Suprapubic skin (tissue), 4 donors: ENCODE measurements at regions not wholly inside any gene's neighbourhood (a gene's known extent, or its start where the extent isn't known, plus 50 kb on each side); places are given as distances from the start of the nearest gene placed in this dataset.

Experiments
- DNase-seq, 2 donors: peaks; one replicate each; pipeline ENCODE4 v3.0.0-alpha.2; 2019; ENCODE audit warnings: low spot score in 2 of 2
- H3K27ac ChIP-seq: fragments of 200-600 bp; sonication (generic); one replicate; pipeline ENCODE4 v1.5.1; 2019
- H3K27me3 ChIP-seq: fragments of 200-600 bp; sonication (generic); one replicate; pipeline ENCODE4 v1.5.1; 2019
- H3K36me3 ChIP-seq: fragments of 200-600 bp; sonication (generic); one replicate; pipeline ENCODE4 v1.5.1; 2019
- H3K4me1 ChIP-seq: fragments of 200-600 bp; sonication (generic); one replicate; pipeline ENCODE4 v1.5.1; 2019
- H3K4me3 ChIP-seq: fragments of 200-600 bp; sonication (generic); one replicate; pipeline ENCODE4 v1.5.1; 2019; ENCODE audit warnings: mild to moderate bottlenecking
- H3K9me3 ChIP-seq: fragments of 200-600 bp; sonication (generic); one replicate; pipeline ENCODE4 v1.5.1; 2019
- EP300 ChIP-seq: sonication (generic); formaldehyde crosslinking; IDR thresholded peaks from one replicate; pipeline ENCODE4 v1.6.1; 2017; ENCODE audit warnings: antibody characterized with exemption
- POLR2A ChIP-seq, 2 donors: fragments of 450-650 bp; IDR thresholded peaks; one replicate each; pipeline ENCODE4 v1.6.1; 2017; ENCODE audit warnings: antibody characterized with exemption in 2 of 2, mild to moderate bottlenecking in 2 of 2, moderate library complexity in 2 of 2
- POLR2AphosphoS5 ChIP-seq, 3 donors: sonication (generic); formaldehyde crosslinking; IDR thresholded peaks; one replicate each; pipeline ENCODE4 v1.6.1; 2017; ENCODE audit warnings: antibody characterized with exemption in 3 of 3
- WGBS: methylation state at CpG from one replicate; pipeline ENCODE4 v1.1.5; 2018; 5-methylcytosine and 5-hydroxymethylcytosine counted together
- TF ChIP-seq, protein P1 (sequence below), 2 donors: fragments of 200-600 bp in 1 of 2; fragments of 450-650 bp in 1 of 2; sonication (generic) in 1 of 2; IDR thresholded peaks; one replicate each; pipeline ENCODE4 v1.5.1; 2016 to 2019; ENCODE audit warnings: antibody characterized with exemption in 2 of 2, mild to moderate bottlenecking in 1 of 2, moderate library complexity in 1 of 2

DNA sequence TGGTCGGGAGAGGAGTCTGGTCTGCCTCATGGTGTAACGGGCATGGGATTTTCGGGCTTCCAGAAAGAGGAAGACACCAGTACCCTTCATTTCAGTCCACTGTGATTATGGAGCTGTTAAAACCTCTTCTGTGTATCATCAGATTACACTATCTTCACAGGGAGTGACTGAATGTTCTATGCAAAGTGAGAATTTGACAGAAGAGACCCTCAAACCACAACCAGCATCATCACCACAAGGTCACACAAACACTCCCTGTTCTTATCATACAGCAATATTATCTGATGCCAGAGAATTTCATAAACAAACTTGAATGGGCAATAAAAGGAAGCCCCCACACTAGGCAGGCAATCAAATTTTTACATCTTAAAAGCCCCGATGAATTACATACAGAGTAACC lies 164.2 kb downstream of the PDGFRA start:
- Histone ChIP-seq H3K27ac (no peak overlapping the region), H3K4me3 (no peak overlapping the region), H3K36me3 (no peaks in the 10 kb centered on the region), H3K9me3 (no peaks in the 10 kb centered on the region), H3K27me3 (no peaks in the 10 kb centered on the region), H3K4me1 (no peaks in the 10 kb centered on the region)
- DNase-seq = no peak
- TF ChIP-seq POLR2A (IDR thresholded peaks at IDR 0.05) = no peak
- TF ChIP-seq EP300 = no peak
- TF ChIP-seq, protein P1, sequence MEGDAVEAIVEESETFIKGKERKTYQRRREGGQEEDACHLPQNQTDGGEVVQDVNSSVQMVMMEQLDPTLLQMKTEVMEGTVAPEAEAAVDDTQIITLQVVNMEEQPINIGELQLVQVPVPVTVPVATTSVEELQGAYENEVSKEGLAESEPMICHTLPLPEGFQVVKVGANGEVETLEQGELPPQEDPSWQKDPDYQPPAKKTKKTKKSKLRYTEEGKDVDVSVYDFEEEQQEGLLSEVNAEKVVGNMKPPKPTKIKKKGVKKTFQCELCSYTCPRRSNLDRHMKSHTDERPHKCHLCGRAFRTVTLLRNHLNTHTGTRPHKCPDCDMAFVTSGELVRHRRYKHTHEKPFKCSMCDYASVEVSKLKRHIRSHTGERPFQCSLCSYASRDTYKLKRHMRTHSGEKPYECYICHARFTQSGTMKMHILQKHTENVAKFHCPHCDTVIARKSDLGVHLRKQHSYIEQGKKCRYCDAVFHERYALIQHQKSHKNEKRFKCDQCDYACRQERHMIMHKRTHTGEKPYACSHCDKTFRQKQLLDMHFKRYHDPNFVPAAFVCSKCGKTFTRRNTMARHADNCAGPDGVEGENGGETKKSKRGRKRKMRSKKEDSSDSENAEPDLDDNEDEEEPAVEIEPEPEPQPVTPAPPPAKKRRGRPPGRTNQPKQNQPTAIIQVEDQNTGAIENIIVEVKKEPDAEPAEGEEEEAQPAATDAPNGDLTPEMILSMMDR (IDR thresholded peaks at IDR 0.05) = no peak
- no peak for TF ChIP-seq POLR2AphosphoS5 (IDR thresholded peaks at IDR 0.05)
- 81% methylated on average over 4 of the region's 4 CpGs for WGBS

DNA sequence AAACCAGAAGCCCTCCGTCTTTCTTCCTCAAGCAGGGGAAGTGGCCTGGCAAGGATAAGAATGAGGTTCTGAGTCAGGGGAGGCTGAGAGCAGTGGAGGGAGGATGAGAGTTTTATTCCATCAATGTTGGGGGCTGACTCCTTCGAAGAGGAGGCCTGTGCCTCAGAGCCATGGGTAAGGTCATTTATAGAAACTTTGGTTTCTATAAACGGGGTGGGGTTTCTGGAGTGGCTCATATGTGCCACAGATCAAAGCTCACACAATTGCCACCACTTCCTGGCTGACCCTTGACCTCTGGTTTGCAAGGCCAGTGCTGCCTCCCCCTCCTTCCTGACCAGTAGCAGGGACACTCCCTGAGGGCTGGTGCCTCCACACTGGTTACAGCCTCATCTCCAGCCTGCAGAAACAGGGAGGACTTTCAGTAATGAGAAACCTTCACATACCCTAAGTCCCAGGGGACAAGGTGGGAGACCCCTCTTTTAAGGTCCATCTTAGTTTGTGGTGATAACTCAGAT lies 166.0 kb downstream of the PDGFRA start:
- no peaks in the 10 kb centered on the region for H3K27me3 ChIP-seq
- no peak for DNase-seq
- TF ChIP-seq EP300 (no peak), POLR2AphosphoS5 (IDR thresholded peaks at IDR 0.05) (no peak), POLR2A (IDR thresholded peaks at IDR 0.05) (no peak)
- TF ChIP-seq, protein P1 (IDR thresholded peaks at IDR 0.05) = no peak
- no peaks in the 10 kb centered on the region for H3K9me3 ChIP-seq
- H3K27ac ChIP-seq = no peak overlapping the region
- WGBS = 86% methylated on average over 3 of the region's 3 CpGs
- no peak overlapping the region for H3K4me3 ChIP-seq
- no peaks in the 10 kb centered on the region for H3K36me3 ChIP-seq
- no peaks in the 10 kb centered on the region for H3K4me1 ChIP-seq

DNA sequence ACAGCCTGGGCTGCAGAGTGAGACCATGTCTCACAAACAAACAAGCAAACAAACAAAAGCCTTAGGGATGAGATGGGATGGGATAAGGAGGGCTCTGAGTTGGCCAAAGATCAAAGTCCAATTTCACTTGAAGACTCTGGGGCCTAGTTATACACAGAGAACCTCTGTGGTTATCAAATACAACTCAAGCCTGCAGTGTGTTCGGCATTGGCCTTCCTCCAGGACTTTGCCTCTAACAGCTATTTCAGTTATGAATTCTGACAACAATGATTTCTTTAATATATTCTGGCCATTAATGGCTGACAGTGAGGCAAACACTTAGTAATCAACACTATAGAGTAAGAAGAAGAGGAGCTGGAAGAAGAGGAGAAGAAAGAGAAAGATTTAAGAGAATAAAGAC lies 171.1 kb downstream of the PDGFRA start:
- 74% methylated on average over 1 of the region's 1 CpG for WGBS
- TF ChIP-seq POLR2AphosphoS5 (IDR thresholded peaks at IDR 0.05) (no peak), EP300 (no peak), POLR2A (IDR thresholded peaks at IDR 0.05) (no peak)
- TF ChIP-seq, protein P1 (IDR thresholded peaks at IDR 0.05) = no peak
- no peaks in the 10 kb centered on the region for H3K4me1 ChIP-seq

DNA sequence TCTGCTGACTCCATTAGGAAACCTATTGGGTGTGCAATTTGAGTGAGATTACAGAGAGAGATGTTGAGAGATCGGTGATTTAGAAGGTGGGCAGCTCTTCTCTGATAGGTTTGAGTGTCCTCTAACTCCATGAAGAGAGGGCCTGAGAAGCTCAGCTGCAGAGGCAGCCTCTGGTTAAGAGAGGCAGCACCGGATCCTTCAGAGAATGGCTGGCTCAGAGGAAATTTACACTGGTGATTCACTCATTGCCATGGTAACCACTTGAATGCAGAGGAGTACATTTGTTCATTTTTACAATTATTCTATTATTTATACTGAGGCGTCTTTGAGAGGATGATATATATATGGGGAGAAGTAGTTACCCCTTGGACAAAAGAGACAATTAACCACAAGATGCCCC lies 171.7 kb downstream of the PDGFRA start:
- Histone ChIP-seq H3K27me3 (no peaks in the 10 kb centered on the region), H3K36me3 (no peaks in the 10 kb centered on the region), H3K4me3 (no peak overlapping the region), H3K4me1 (no peaks in the 10 kb centered on the region), H3K9me3 (no peaks in the 10 kb centered on the region), H3K27ac (no peak overlapping the region)
- DNase-seq = no peak
- 53% methylated on average over 3 of the region's 3 CpGs for WGBS
- TF ChIP-seq, protein P1 (IDR thresholded peaks at IDR 0.05) = no peak

More for the DNA sequence above, 171.1 kb downstream of the PDGFRA start:
- no peak overlapping the region for H3K27ac ChIP-seq
- no peaks in the 10 kb centered on the region for H3K9me3 ChIP-seq
- no peaks in the 10 kb centered on the region for H3K27me3 ChIP-seq
- no peak for DNase-seq
- no peak overlapping the region for H3K4me3 ChIP-seq
- no peaks in the 10 kb centered on the region for H3K36me3 ChIP-seq

DNA sequence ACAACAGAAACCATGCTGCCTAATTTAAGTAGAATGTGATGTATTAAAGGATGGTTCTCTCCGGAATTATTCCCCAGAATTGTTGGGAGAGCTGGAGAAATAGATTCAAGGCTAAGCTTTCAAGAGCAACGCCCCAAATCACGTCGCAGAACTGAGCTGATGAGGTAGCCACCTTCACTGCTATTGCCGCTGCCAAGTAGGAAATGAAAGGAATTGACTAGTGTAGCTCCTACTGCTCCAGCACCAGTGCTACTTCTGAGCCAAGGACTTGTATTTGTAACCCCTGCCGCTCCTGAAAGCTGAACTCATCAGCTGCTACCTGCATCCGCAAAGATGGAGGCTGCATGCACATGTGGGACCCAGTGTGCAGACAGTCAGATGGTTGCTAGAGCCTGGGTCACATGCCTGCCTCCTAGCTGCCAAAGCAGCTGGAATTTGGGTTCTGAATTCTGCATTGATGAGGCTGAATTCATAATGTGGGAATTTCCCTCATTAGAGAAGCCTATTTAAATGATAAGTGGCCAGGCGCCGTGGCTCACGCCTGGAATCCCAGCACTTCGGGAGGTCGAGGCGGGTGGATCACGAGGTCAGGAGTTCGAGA lies 173.9 kb downstream of the PDGFRA start:
- TF ChIP-seq, protein P1 (IDR thresholded peaks at IDR 0.05) = no peak
- no peak for TF ChIP-seq POLR2AphosphoS5 (IDR thresholded peaks at IDR 0.05)
- TF ChIP-seq POLR2A (IDR thresholded peaks at IDR 0.05) = no peak
- no peak for TF ChIP-seq EP300
- DNase-seq = no peak
- Histone ChIP-seq H3K36me3 (no peaks in the 10 kb centered on the region), H3K9me3 (no peaks in the 10 kb centered on the region), H3K27ac (no peak overlapping the region), H3K27me3 (no peaks in the 10 kb centered on the region), H3K4me3 (no peak overlapping the region), H3K4me1 (peaks cover 6% of the 10 kb centered on the region)
- 50% methylated on average over 14 of the region's 15 CpGs for WGBS
